Type B pancreatic cell (in vitro differentiated cells): ENCODE measurements at regions not wholly inside any gene's neighbourhood (a gene's known extent, or its start where the extent isn't known, plus 50 kb on each side); places are given as distances from the start of the nearest gene placed in this dataset.

Source experiments
- DNase-seq: peaks from one replicate; pipeline ENCODE4 v3.0.0; 2021; ENCODE audit warnings: mixed read lengths; ENCODE audit not compliant: unreplicated experiment; ENCODE audit errors: extremely low spot score
- H3K27ac Mint-ChIP-seq: 2 replicates; pipeline ENCODE4 v1.8.0; 2021; ENCODE audit warnings: mild to moderate bottlenecking, mixed read lengths
- H3K27me3 Mint-ChIP-seq: 2 replicates; pipeline ENCODE4 v1.8.0; 2021; ENCODE audit warnings: mixed read lengths
- H3K36me3 Mint-ChIP-seq: 2 replicates; pipeline ENCODE4 v1.8.0; 2021; ENCODE audit warnings: mixed read lengths
- H3K4me1 Mint-ChIP-seq: one replicate; pipeline ENCODE4 v1.8.0; 2021; ENCODE audit warnings: mixed read lengths; ENCODE audit not compliant: unreplicated experiment
- H3K4me3 Mint-ChIP-seq: 2 replicates; pipeline ENCODE4 v1.8.0; 2021; ENCODE audit warnings: mild to moderate bottlenecking, mixed read lengths
- H3K9me3 Mint-ChIP-seq: 2 replicates; pipeline ENCODE4 v1.8.0; 2021; ENCODE audit warnings: mixed read lengths
- TF ChIP-seq, protein P1 (sequence below): fragments of 200-600 bp; sonication (generic); conservative IDR thresholded peaks from 2 replicates; pipeline ENCODE4 v1.5.0; 2021; ENCODE audit warnings: antibody characterized with exemption, mild to moderate bottlenecking

DNA sequence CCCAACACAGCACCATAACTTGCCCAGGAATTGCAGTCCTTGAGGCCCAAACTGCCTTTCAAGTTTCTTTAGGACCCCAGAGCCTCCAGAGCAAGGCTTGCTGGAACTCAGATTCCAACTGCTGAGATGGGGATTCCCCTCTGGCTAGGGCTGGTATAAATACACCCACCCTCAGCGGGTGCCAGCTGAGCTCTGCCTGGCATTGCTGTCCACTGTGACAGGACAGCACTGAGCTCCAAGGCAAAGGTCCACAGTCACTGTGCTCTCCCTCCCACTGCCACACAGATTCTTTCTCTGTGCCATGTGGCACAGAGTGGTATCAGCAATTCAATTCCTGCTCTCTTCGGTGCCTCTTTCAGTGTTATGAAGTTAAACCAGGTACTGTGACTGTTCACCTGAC is 304.2 kb upstream of the LMCD1 start:
- TF ChIP-seq, protein P1, sequence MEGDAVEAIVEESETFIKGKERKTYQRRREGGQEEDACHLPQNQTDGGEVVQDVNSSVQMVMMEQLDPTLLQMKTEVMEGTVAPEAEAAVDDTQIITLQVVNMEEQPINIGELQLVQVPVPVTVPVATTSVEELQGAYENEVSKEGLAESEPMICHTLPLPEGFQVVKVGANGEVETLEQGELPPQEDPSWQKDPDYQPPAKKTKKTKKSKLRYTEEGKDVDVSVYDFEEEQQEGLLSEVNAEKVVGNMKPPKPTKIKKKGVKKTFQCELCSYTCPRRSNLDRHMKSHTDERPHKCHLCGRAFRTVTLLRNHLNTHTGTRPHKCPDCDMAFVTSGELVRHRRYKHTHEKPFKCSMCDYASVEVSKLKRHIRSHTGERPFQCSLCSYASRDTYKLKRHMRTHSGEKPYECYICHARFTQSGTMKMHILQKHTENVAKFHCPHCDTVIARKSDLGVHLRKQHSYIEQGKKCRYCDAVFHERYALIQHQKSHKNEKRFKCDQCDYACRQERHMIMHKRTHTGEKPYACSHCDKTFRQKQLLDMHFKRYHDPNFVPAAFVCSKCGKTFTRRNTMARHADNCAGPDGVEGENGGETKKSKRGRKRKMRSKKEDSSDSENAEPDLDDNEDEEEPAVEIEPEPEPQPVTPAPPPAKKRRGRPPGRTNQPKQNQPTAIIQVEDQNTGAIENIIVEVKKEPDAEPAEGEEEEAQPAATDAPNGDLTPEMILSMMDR, result no peak
- H3K9me3 Mint-ChIP-seq, result peaks cover 11% of the 10 kb centered on the region
- peaks cover 4% of the 10 kb centered on the region for H3K4me1 Mint-ChIP-seq
- DNase-seq, result no peak
- H3K27ac Mint-ChIP-seq, result no peak overlapping the region
- peaks cover under 1% of the 10 kb centered on the region for H3K27me3 Mint-ChIP-seq
- peaks cover 1% of the 10 kb centered on the region for H3K36me3 Mint-ChIP-seq
- H3K4me3 Mint-ChIP-seq, result no peak overlapping the region

DNA sequence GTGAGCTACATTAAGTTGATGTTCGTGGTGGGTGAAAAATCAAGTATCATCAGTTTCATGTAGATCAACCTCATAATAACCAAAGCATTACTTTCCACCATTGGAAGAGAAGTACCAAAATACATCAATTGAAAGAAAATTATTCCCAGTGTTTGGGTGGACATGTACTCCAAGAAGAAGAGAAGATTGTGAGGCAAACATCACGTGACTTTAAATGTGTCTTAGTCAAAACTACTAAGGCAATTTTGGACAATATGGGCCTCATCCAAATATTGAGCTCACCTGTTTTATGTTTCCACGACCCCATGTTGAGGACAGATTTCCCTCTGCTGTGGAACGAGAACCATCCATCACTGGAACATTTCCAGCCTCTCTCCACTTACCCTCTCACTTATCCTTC is 303.0 kb upstream of the LMCD1 start:
- Mint-ChIP-seq H3K27ac (no peak overlapping the region), H3K36me3 (no peaks in the 10 kb centered on the region), H3K27me3 (no peaks in the 10 kb centered on the region), H3K4me3 (no peak overlapping the region), H3K4me1 (peaks cover 4% of the 10 kb centered on the region), H3K9me3 (peaks cover 9% of the 10 kb centered on the region)
- TF ChIP-seq, protein P1, result no peak
- no peak for DNase-seq

DNA sequence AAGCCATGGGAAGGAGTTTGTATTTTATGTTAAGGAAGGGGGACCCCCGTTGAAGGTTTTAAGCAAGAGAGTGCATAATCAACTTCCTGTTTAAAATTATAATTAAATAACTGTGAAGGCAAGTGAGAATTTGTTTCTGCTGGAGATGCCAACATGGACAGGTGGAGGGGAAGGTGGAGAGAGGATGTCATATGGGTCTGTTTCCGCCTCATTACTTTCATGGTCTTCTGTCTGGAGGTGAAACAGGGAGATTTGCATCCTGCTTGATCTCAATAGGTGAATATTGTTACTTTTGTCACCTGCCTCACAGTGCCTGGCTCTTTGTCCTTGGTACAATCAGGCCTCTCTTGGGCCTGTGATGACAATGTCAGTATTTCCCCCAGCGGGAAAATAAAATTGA is 300.6 kb upstream of the LMCD1 start:
- Mint-ChIP-seq H3K27ac (no peak overlapping the region), H3K4me1 (peaks cover 15% of the 10 kb centered on the region), H3K9me3 (peaks cover 9% of the 10 kb centered on the region), H3K4me3 (no peak overlapping the region), H3K27me3 (peaks cover 2% of the 10 kb centered on the region), H3K36me3 (no peaks in the 10 kb centered on the region)
- TF ChIP-seq, protein P1, result no peak
- DNase-seq, result no peak

DNA sequence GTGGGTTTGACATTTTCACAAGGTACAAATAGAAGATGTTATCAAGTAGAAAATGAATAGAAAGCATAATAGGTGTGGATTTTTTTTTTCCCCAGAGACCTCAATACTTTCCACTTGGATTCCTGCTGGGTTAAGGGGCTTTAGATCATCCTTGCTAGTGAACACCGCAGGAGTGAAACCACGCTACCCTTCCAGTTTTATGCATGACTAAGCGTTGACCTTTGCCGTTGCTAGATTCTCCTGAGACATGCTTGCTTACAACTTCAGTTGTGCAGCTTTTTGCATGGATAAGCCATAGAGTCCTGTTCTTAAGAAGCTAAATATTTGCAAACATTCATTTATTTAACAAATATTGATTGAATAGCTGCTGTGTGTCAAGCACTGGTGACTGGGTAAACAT is 299.7 kb upstream of the LMCD1 start:
- peaks cover 22% of the 10 kb centered on the region for H3K4me1 Mint-ChIP-seq
- H3K4me3 Mint-ChIP-seq, result no peak overlapping the region
- H3K27ac Mint-ChIP-seq, result no peak overlapping the region
- H3K27me3 Mint-ChIP-seq, result peaks cover 4% of the 10 kb centered on the region
- TF ChIP-seq, protein P1, result no peak
- no peak for DNase-seq
- H3K36me3 Mint-ChIP-seq, result no peaks in the 10 kb centered on the region
- H3K9me3 Mint-ChIP-seq, result peaks cover 9% of the 10 kb centered on the region

DNA sequence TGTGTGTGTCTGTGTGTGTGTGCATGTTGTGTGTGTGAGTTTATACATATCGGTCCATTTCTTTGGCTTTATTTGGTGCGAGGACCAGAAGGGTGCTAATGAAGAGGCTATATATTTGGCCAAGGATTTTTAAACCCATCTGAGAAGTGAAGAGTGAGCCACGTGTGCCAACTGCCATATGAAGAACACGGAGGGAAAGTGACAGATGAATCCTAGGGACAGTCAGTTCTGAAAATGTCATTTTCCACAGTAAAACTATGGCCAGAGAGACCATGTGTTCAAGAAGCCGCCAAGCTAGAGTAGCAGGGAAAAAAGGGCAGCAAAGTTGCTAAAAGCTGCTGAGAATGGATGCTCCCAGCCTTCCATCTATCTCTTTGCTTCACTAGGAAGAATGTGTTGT is 297.3 kb upstream of the LMCD1 start:
- H3K4me1 Mint-ChIP-seq, result peaks cover 33% of the 10 kb centered on the region
- H3K27me3 Mint-ChIP-seq, result peaks cover 4% of the 10 kb centered on the region
- no peak overlapping the region for H3K4me3 Mint-ChIP-seq
- H3K27ac Mint-ChIP-seq, result no peak overlapping the region
- H3K9me3 Mint-ChIP-seq, result no peaks in the 10 kb centered on the region
- DNase-seq, result no peak
- TF ChIP-seq, protein P1, result no peak
- no peaks in the 10 kb centered on the region for H3K36me3 Mint-ChIP-seq
